Jurkat, Clone E6-1 (cell line): ENCODE measurements at regions not wholly inside any gene's neighbourhood (a gene's known extent, or its start where the extent isn't known, plus 50 kb on each side); places are given as distances from the start of the nearest gene placed in this dataset.

Source experiments
- DNase-seq: peaks from one replicate; pipeline ENCODE4 v3.0.0-alpha.2; 2011; ENCODE audit warnings: low read depth, low spot score
- H3K4me3 ChIP-seq: 2 replicates; pipeline ENCODE4 v1.5.1; 2011; ENCODE audit warnings: mild to moderate bottlenecking, low read length, control low read depth, moderate library complexity

DNA sequence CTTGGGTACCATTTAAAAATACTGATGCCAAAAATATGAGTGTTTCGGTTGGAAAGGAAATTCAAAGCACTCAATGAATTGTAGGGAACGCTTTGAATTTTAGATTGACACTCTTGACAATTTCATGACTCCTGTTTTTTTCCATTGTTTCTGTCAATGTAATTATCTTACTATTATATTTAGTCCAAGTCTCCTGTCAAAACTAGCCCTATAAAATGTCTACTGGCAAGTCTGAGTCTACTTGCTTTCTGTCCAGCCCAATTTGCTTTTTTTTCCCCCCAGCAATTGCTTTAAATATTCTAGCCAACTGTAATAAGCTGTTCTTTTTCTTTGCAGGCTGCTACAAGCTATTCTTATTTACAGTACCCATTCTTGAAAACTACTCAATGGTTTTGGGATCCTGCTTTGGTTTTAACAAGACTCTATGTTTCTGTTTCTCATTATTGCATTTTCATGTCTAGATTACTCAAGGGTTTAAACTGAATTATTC, 1103.9 kb upstream of the GJE1 start:
- no peak for DNase-seq
- H3K4me3 ChIP-seq: no peak overlapping the region

GRCh38 chr6:141026504-141026903, 1106.2 kb upstream of the GJE1 start:
- H3K4me3 ChIP-seq: no peak overlapping the region
- DNase-seq: no peak

DNA sequence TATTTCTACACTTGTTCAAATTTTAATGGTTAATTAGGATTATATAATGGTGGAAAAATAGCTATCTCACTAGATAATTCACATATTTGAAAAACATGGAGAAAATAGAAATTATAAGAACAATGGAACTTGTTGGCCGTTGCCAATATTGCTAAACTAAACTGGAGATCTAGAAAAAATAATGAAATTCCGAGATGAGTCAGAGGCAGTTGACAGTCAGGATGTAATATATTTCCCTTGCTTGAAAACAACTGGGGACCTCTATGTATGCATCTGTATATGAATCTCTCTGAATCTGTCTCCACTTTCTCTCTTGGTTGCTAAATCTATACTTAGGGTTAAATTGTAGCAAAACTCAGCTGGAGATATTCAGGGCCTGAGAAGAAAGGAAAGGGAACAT, 1108.2 kb upstream of the GJE1 start:
- H3K4me3 ChIP-seq: no peak overlapping the region
- no peak for DNase-seq

- DNase-seq: no peak
- no peak overlapping the region for H3K4me3 ChIP-seq
Measured at GRCh38 chr6:141017941-141018340, 1114.8 kb upstream of the GJE1 start.

DNA sequence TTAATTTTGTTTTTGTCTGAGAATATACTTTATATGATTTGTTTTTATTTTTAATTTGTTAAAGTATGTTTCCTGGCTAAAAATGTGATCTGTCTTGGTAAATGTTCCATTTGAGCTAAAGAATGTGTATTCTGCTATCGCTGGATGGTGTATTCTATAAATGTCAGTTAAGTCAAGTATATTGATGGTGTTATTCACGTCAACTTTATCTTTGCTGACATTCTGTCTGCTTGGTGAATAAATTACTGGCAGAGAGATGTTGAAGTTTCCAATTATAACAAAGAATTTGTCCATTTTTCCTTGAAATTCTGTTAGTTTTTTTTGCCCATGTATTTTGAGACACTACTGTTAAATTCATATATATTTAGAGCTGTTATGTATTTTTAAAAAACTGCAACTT, 1131.8 kb upstream of the GJE1 start:
- DNase-seq: no peak

DNA sequence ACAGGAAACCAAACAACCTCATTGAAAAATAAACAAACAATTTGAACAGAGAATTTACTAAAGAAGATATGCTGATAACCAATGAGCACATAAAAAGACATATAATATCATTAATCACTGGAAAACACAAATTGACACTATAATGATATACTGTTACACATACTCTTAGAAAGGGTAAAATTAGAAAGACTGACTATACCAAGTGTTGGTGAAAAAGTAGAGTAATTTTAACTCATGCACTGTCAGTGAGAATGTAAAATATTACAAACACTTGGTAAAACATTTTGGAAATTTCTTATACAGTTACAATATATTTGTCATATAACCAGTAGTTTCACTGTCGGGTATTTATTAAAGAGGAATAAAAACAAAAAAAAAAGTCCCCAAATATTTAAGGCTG, 1139.2 kb upstream of the GJE1 start:
- no peak overlapping the region for H3K4me3 ChIP-seq
- no peak for DNase-seq

More for the DNA sequence above, 1131.8 kb upstream of the GJE1 start:
- no peak overlapping the region for H3K4me3 ChIP-seq

DNA sequence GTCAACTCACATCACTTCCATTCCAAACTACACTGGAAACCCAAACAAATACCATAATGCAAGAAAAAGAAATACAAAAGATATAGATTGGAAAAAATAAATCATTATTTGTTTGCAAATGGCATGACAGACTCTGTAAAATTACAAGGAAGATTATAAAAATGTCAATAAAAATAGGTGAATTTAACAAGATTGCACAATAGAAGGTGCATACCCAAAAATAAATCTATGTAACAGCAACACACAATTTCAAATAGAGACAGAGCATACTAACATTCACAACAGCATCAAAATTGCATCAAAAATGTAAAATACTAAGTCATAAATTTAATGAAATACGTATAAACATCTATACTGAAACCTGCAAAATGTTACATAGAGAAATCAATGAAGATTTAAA, 1140.0 kb upstream of the GJE1 start:
- no peak for DNase-seq
- no peak overlapping the region for H3K4me3 ChIP-seq

- DNase-seq: no peak
Measured at GRCh38 chr6:140988780-140989179, 1143.9 kb upstream of the GJE1 start.

GRCh38 chr6:140987364-140988155, 1145.2 kb upstream of the GJE1 start:
- no peak for DNase-seq

More at GRCh38 chr6:140988780-140989179, 1143.9 kb upstream of the GJE1 start:
- H3K4me3 ChIP-seq: no peak overlapping the region

GRCh38 chr6:140985679-140986275, 1146.9 kb upstream of the GJE1 start:
- DNase-seq: no peak
- H3K4me3 ChIP-seq: no peak overlapping the region

More at GRCh38 chr6:140987364-140988155, 1145.2 kb upstream of the GJE1 start:
- H3K4me3 ChIP-seq: no peak overlapping the region

GRCh38 chr6:140980265-140980887, 1152.3 kb upstream of the GJE1 start:
- no peak for DNase-seq
- H3K4me3 ChIP-seq: no peak overlapping the region

GRCh38 chr6:140979642-140980091, 1153.1 kb upstream of the GJE1 start:
- H3K4me3 ChIP-seq: no peak overlapping the region

GRCh38 chr6:140977403-140977802, 1155.3 kb upstream of the GJE1 start:
- DNase-seq: no peak
- H3K4me3 ChIP-seq: no peak overlapping the region

More at GRCh38 chr6:140979642-140980091, 1153.1 kb upstream of the GJE1 start:
- no peak for DNase-seq

DNA sequence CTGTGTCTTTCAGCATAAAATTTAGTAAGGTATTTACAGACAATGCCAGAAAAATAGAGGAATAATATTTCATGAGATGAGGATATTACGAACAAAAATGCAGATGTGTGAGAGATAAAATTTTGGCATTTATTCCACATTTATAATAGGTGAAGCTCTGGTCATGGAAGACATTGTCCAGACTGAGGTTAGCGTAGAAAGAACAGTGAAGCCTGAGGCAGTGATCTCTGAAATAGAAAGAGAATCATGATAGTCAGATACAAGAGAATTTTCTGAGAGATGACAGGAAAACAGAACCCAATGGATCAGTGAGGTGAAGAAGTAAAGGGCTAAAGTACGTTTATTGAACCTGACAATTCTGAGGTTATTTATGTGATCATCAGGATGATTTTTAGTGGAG, 1155.9 kb upstream of the GJE1 start:
- no peak overlapping the region for H3K4me3 ChIP-seq
- DNase-seq: no peak

DNA sequence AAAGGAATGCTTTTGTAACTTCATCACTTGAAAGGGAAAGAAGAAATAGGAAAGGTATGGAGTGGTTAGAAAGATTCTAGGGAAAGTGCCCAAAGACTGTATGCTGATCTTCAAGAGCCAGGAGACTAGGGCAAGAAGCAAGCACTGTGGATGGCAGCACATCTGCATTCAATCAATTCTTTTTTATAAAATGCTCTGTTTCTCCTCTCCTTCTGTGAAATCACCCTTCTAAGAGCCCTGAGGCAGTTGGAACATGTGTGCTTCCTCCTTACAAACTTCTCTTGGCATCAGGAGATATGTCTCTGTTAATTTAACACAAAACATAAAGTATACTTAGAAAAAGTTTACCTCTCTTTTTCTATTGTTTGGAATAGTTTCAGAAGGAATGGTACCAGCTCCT, 1162.2 kb upstream of the GJE1 start:
- no peak for DNase-seq
- no peak overlapping the region for H3K4me3 ChIP-seq

GRCh38 chr6:140968062-140968461, 1164.7 kb upstream of the GJE1 start:
- DNase-seq: no peak
- no peak overlapping the region for H3K4me3 ChIP-seq

DNA sequence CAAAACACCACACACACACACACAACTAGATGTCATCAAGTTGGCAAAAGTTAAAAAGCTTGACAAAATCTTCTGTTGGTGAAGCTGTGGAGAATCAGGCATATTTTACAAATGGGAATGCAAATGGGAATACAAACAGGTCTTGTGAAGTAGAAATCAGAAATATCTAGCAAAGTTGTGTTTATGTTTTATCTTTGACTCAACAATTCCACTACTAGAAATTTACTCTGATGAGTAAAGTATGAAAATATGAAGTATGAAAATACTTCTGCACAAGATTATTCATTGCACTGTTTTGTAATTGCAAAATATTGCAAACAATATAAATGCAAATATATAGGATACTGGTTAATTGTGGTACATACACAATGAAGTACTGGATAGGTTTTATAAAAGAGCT, 1166.0 kb upstream of the GJE1 start:
- H3K4me3 ChIP-seq: no peak overlapping the region
- no peak for DNase-seq

DNA sequence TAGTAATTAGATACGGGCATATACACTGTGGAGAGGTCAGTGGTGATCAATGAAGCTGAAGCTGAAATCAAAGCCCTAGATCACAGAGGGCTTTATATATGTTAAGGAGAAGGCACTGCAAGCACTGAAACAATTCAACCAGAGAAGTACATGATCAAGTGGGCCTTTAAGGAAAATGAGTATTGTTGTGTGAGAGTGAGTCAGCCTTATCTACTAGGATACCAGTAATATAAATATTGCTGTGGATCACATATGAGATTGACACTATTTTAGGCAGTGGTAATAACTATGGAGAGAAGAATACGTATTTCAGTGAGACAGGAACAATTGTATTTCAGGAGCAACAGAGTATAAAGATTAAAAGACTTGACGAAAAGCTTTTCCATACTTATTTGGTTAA, 1172.2 kb upstream of the GJE1 start:
- H3K4me3 ChIP-seq: no peak overlapping the region
- DNase-seq: no peak

GRCh38 chr6:140957386-140957785, 1175.3 kb upstream of the GJE1 start:
- DNase-seq: no peak
- H3K4me3 ChIP-seq: no peak overlapping the region
